ENCODE measurements at regions not wholly inside any gene's neighbourhood (a gene's known extent, or its start where the extent isn't known, plus 50 kb on each side); places are given as distances from the start of the nearest gene placed in this dataset.

GRCh38 chr16:74232806-74233465 is 63.7 kb upstream of the PSMD7 start:
- no peak for ATAC-seq
- intact Hi-C loops (cut with DNase I), result no loop called here

GRCh38 chr16:74230126-74230525 is 66.5 kb upstream of the PSMD7 start:
- ATAC-seq, result no peak
- intact Hi-C loops (cut with DNase I), result no loop called here
- DNase-seq, result no peak

More at GRCh38 chr16:74232806-74233465, 63.7 kb upstream of the PSMD7 start:
- no peak for DNase-seq

GRCh38 chr16:74226338-74226954 is 70.2 kb upstream of the PSMD7 start:
- ATAC-seq (no peak), DNase-seq (no peak)
- intact Hi-C loops (cut with DNase I), result no loop called here

DNA sequence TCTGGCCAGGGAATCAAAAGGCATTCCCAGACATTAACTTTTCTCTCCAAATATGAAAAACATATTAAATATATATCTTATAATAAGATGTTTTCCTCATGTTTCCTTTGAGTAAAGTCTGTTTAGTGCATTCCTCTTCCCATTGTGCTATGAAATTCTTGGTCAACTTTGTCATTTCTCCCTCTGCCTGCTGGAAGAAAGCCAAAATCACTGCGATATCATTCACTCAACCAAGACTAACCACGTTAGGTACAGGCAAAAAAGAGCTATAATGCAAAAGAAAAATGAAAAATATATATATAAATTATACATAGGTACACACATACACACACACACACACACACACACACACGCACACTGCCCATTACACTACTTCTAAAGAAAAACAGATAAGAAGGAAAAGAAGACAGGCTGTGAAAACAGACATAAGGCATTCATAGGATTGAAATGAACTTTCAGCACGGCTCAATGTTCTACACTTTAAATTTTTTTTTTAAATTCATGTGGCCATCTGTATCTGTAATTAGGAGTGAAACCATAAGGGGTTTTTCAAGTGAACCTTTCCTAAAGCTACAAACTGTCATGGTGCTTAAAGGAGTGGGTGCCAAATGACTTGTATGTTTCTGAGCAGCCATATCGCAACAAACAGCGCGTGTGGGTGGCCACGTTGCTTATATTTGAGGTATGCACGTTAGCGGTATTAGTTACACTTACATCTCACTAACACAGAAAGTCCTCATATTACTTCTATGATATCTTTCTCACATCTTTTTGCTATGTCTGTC is 71.6 kb upstream of the PSMD7 start:
- no peak for ATAC-seq
- DNase-seq, result no peak
- intact Hi-C loops (cut with DNase I), result no loop called here

GRCh38 chr16:74221828-74222227 is 74.8 kb upstream of the PSMD7 start:
- DNase-seq, result no peak
- no peak for ATAC-seq
- intact Hi-C loops (cut with DNase I), result no loop called here

DNA sequence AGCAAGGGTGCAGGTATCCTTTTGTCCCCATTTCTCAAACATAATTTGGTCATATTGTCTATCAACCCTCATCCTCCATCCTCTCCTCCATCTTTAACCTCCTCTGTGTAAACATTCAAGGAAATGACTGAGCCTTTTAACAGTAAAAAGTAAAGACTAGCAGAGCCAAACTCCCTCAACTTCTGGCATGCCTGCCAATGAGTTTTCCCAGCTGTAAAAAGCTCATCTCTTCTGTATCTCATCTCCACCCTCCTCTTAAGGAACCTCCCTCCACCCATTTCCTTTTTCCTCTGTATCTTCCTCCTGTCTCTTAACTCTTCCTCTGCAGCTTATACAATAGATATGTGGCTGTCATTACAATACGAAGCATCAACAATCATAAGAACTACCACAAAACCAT is 76.9 kb upstream of the PSMD7 start:
- intact Hi-C loops (cut with DNase I), result no loop called here
- no peak for ATAC-seq
- no peak for DNase-seq

- ATAC-seq, result no peak
- intact Hi-C loops (cut with DNase I), result no loop called here
- DNase-seq, result no peak
These were observed 77.7 kb upstream of the PSMD7 start for GRCh38 chr16:74218871-74219270.

DNA sequence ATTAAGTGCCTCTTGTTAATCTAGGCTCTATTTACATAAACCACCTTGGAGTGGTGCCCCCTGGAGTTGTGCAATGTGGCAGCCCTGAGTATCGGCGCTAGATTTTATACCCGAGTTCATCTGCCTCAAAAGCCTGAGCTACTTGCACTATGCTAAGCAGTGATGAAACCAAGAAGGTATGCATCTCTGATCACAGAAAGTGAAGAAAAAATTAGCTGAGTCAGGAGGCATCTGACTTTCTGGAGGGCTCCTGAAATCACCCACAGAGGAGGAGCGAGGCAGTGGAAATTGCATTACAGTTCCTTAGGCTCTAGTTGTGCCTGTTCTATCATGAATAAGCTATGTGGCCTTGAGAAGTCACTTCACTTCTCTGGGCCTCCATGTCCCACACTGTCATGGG is 80.3 kb upstream of the PSMD7 start:
- intact Hi-C loops (cut with DNase I), result no loop called here
- no peak for DNase-seq
- no peak for ATAC-seq

DNA sequence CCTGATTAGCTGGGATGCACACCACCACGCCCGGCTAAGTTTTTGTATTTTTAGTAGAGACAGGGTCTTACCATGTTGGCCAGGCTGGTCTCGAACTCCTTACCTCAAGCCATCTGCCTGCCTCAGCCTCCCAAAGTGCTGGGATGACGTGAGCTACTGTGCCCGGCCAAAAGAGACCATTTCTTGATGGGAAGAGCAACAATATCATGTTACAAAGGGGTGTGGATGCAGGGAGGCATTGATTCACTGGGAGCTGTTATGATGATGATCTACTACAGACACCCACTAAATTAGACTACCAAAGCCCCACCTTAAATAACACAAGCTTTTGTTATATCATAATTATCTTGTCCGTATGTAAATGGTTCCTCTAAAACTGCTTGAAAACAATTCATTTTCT is 81.4 kb upstream of the PSMD7 start:
- intact Hi-C loops (cut with DNase I), result no loop called here
- DNase-seq, result no peak
- no peak for ATAC-seq

GRCh38 chr16:74213372-74213771 is 83.2 kb upstream of the PSMD7 start:
- DNase-seq (no peak), ATAC-seq (no peak)
- intact Hi-C loops (cut with DNase I), result no loop called here

- ATAC-seq, result no peak
- intact Hi-C loops (cut with DNase I), result no loop called here
- no peak for DNase-seq
These were observed 86.4 kb upstream of the PSMD7 start for GRCh38 chr16:74210245-74210644.

DNA sequence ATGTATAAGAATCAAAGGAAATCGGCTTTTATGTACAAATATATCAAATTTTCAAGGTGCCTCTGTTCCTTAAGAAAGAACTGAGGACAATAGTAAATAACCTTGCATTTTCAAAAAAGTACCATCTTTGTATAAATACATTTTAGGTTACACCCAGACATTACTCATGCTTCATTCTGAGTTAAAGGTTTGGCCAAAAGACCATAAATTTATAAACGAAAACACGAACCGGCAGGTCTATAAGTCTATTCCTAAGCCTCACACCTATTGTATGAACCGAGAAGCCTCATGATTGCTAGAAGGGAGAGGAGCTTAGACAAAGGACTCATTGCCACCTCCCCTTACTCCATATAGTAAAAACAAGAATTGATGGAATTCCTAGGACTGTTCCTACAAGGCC is 94.6 kb upstream of the PSMD7 start:
- ATAC-seq (no peak), DNase-seq (no peak)
- intact Hi-C loops (cut with DNase I), result no loop called here

DNA sequence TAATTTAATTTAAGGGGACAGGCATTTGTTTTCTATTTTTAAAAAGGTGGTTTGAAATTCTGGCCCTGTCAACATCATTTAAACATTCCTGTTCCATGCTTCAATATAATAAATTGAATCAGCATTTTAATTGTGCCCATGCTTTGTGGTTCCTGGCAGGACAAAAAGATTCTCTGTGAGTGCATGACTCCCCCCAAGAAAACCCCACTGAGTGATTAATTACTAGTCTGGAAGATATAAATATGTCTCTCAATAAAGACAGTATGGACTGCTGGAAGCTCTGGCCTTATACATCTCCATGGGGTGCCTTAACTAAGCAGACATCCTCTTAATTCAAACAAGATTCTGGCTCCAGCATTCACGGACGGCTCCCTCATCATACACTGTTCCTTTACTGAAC is 95.0 kb upstream of the PSMD7 start:
- ATAC-seq (no peak), DNase-seq (no peak)
- intact Hi-C loops (cut with DNase I), result no loop called here

- no peak for ATAC-seq
- intact Hi-C loops (cut with DNase I), result no loop called here
- no peak for DNase-seq
These were observed 95.7 kb upstream of the PSMD7 start for GRCh38 chr16:74200921-74201320.

DNA sequence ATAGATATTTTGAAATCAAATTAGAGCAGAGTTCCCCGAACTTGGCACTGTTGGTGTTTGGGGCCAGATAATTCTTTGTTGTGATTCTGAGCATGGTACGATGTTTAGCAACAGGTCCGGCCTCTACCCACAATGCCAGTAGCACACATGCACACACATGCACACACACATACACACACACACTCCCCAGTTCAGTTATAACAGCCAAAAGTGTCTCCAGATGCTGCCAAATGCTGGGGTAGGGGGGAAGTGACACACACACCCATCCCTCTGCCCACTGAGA is 96.8 kb upstream of the PSMD7 start:
- ATAC-seq, result no peak
- intact Hi-C loops (cut with DNase I), result no loop called here
- DNase-seq, result no peak

GRCh38 chr16:74199066-74199841 is 97.4 kb upstream of the PSMD7 start:
- DNase-seq (no peak), ATAC-seq (no peak)
- intact Hi-C loops (cut with DNase I), result no loop called here

- DNase-seq (no peak), ATAC-seq (no peak)
- intact Hi-C loops (cut with DNase I), result no loop called here
These were observed 104.3 kb upstream of the PSMD7 start for GRCh38 chr16:74192281-74192797.

GRCh38 chr16:74190292-74190691 is 106.3 kb upstream of the PSMD7 start:
- no peak for ATAC-seq
- intact Hi-C loops (cut with DNase I), result no loop called here
- DNase-seq, result no peak

DNA sequence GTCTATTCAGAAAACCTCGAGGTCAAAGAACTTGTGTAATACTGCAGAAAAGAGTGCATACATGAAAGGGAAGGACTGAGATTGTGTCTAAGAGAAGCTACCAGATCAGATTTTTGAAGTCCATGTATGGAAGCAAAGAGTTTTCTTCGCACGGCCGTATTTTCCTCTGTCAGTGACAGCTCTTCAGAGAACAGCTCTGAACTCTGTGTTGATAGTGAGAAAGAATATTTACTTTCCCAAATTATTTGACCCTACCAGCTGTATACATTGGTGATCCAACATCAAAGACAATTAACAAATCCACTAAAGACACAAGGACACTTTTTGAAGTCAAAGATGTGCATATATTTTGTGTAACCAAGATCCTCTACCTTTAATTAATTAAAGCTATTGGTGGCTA is 107.8 kb upstream of the PSMD7 start:
- no peak for ATAC-seq
- intact Hi-C loops (cut with DNase I), result no loop called here
- DNase-seq, result no peak

- DNase-seq (no peak), ATAC-seq (no peak)
- intact Hi-C loops (cut with DNase I), result no loop called here
These were observed 110.0 kb upstream of the PSMD7 start for GRCh38 chr16:74186561-74186971.
